MM.1S (cell line): ENCODE measurements at regions not wholly inside any gene's neighbourhood (a gene's known extent, or its start where the extent isn't known, plus 50 kb on each side); places are given as distances from the start of the nearest gene placed in this dataset.
A peak's percentile ranks its signal among the peaks of the same experiment; 100 is the strongest.

ENCODE experiments used
- DNase-seq: peaks from one replicate; pipeline ENCODE4 v3.0.0-alpha.2; 2015
- H2AFZ ChIP-seq: fragments of 300-600 bp; sonication (generic); 2 replicates; pipeline ENCODE4 v1.6.0; 2016; ENCODE audit warnings: antibody characterized with exemption, low read length
- H3F3A ChIP-seq: fragments of 300-600 bp; sonication (generic); 2 replicates; pipeline ENCODE4 v1.6.1; 2016; ENCODE audit warnings: mild to moderate bottlenecking, antibody characterized with exemption, low read length, moderate library complexity, mixed read lengths; ENCODE audit not compliant: insufficient read depth
- H3K27ac ChIP-seq: fragments of 300-600 bp; sonication (generic); 2 replicates; pipeline ENCODE4 v1.5.1; 2016; ENCODE audit warnings: mild to moderate bottlenecking, low read length
- H3K27me3 ChIP-seq: fragments of 300-600 bp; sonication (generic); replicated peaks from 2 replicates; pipeline ENCODE4 v1.6.0; 2016; ENCODE audit warnings: low read length; ENCODE audit not compliant: insufficient read depth
- H3K36me3 ChIP-seq: fragments of 300-600 bp; sonication (generic); replicated peaks from 2 replicates; pipeline ENCODE4 v1.6.1; 2016; ENCODE audit warnings: mild to moderate bottlenecking, low read length, mixed read lengths; ENCODE audit not compliant: insufficient read depth
- H3K4me1 ChIP-seq: fragments of 300-600 bp; sonication (generic); 2 replicates; pipeline ENCODE4 v1.6.1; 2016; ENCODE audit warnings: low read length, mixed read lengths
- H3K4me2 ChIP-seq: fragments of 300-600 bp; sonication (generic); 2 replicates; pipeline ENCODE4 v1.6.0; 2016; ENCODE audit warnings: low read depth, low read length
- H3K4me3 ChIP-seq: fragments of 300-600 bp; sonication (generic); 2 replicates; pipeline ENCODE4 v1.5.1; 2016; ENCODE audit warnings: low read length, mixed read lengths
- H3K79me2 ChIP-seq: fragments of 300-600 bp; sonication (generic); 2 replicates; pipeline ENCODE4 v1.6.1; 2016; ENCODE audit warnings: mixed run types, low read length, mixed read lengths
- H3K9ac ChIP-seq: fragments of 300-600 bp; sonication (generic); 2 replicates; pipeline ENCODE4 v1.6.1; 2016; ENCODE audit warnings: low read length, mixed read lengths
- H3K9me2 ChIP-seq: fragments of 300-600 bp; sonication (generic); replicated peaks from 2 replicates; pipeline ENCODE4 v1.6.1; 2016; ENCODE audit warnings: mild to moderate bottlenecking, low read length, mixed read lengths; ENCODE audit not compliant: insufficient read depth
- H3K9me3 ChIP-seq: fragments of 300-600 bp; sonication (generic); replicated peaks from 2 replicates; pipeline ENCODE4 v1.6.1; 2016; ENCODE audit warnings: mild to moderate bottlenecking, low read length, mixed read lengths; ENCODE audit not compliant: insufficient read depth
- H4K20me1 ChIP-seq: fragments of 300-600 bp; sonication (generic); 2 replicates; pipeline ENCODE4 v1.6.1; 2016; ENCODE audit warnings: mild to moderate bottlenecking, low read length, moderate library complexity, mixed read lengths; ENCODE audit not compliant: insufficient read depth
- EZH2 ChIP-seq: fragments of 300-600 bp; sonication (generic); optimal IDR thresholded peaks from 2 replicates; pipeline ENCODE3; 2017; ENCODE audit warnings: low read depth, mild to moderate bottlenecking, antibody characterized with exemption, low read length, mixed read lengths
- EZH2phosphoT487 ChIP-seq: fragments of 300-600 bp; sonication (generic); IDR thresholded peaks from 2 replicates; pipeline ENCODE4 v1.6.1; 2018; ENCODE audit warnings: antibody characterized with exemption, low read length
- TF ChIP-seq, protein P1 (sequence below): fragments of 300-600 bp; sonication (generic); IDR thresholded peaks from 2 replicates; pipeline ENCODE4 v1.5.1; 2016; ENCODE audit warnings: antibody characterized with exemption, low read length, mixed read lengths

DNA sequence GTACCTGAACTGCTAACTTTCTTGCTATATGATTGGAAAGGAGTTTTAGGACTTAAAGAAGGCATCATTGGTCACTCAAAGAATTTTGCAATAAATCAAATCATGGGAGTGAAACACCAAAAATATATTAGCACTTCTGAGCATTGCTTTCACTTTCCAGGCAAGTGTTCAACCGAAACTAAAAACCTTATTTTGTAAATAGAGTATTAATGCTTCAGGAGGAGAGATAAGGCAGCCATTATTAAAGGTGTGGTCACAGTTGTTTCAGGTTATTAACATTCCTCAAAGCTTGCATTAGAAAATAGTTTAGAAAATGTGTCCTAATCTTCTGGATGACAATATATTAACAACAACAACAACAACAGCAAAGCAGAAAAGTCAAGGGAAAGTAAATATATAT lies 92.3 kb upstream of the TLL1 start:
- H3K9ac ChIP-seq = no peak overlapping the region
- H3K4me3 ChIP-seq = no peak overlapping the region
- H3K27ac ChIP-seq = no peak overlapping the region
- DNase-seq = peak; percentile 12
- no peaks in the 10 kb centered on the region for H3K9me2 ChIP-seq
- H3K4me1 ChIP-seq = no peaks in the 10 kb centered on the region
- no peaks in the 10 kb centered on the region for H3F3A ChIP-seq
- no peak overlapping the region for H3K4me2 ChIP-seq
- no peaks in the 10 kb centered on the region for H3K9me3 ChIP-seq
- H3K36me3 ChIP-seq = no peaks in the 10 kb centered on the region
- no peaks in the 10 kb centered on the region for H3K27me3 ChIP-seq
- H3K79me2 ChIP-seq = no peaks in the 10 kb centered on the region
- no peak overlapping the region for H2AFZ ChIP-seq
- TF ChIP-seq EZH2phosphoT487 (no peak), EZH2 (no peak)
- TF ChIP-seq, protein P1, sequence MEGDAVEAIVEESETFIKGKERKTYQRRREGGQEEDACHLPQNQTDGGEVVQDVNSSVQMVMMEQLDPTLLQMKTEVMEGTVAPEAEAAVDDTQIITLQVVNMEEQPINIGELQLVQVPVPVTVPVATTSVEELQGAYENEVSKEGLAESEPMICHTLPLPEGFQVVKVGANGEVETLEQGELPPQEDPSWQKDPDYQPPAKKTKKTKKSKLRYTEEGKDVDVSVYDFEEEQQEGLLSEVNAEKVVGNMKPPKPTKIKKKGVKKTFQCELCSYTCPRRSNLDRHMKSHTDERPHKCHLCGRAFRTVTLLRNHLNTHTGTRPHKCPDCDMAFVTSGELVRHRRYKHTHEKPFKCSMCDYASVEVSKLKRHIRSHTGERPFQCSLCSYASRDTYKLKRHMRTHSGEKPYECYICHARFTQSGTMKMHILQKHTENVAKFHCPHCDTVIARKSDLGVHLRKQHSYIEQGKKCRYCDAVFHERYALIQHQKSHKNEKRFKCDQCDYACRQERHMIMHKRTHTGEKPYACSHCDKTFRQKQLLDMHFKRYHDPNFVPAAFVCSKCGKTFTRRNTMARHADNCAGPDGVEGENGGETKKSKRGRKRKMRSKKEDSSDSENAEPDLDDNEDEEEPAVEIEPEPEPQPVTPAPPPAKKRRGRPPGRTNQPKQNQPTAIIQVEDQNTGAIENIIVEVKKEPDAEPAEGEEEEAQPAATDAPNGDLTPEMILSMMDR = no peak
- H4K20me1 ChIP-seq = no peaks in the 10 kb centered on the region

DNA sequence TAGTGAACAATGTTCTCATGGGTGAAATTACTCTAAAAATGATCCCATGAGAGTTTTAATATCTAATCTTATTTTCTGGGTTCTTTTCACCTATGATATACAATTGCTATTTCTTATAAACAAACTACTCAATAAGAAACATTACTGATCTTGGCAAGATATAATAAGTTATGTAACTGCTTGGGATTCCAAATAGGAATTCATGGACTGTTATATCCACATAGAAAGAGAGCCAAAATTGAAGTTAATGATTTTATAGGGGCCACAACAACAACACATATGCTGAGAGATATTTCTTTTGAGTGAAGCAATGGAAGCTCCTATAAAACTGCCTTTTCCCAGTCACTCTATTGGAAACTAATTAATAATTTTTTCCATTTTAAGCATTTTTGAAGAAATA lies 90.4 kb upstream of the TLL1 start:
- Histone ChIP-seq H3K79me2 (no peaks in the 10 kb centered on the region), H3K4me3 (no peak overlapping the region), H3K36me3 (no peaks in the 10 kb centered on the region), H3K9ac (no peak overlapping the region), H3K27ac (no peak overlapping the region), H3K4me1 (0 out of 2 replicates have a peak, but pooled peaks cover 4% of the 10 kb centered on the region), H3K9me3 (no peaks in the 10 kb centered on the region), H3F3A (no peaks in the 10 kb centered on the region), H2AFZ (no peak overlapping the region), H4K20me1 (no peaks in the 10 kb centered on the region), H3K27me3 (no peaks in the 10 kb centered on the region), H3K9me2 (no peaks in the 10 kb centered on the region), H3K4me2 (no peak overlapping the region)
- no peak for DNase-seq
- TF ChIP-seq EZH2 (no peak), EZH2phosphoT487 (no peak)
- TF ChIP-seq, protein P1 = no peak

DNA sequence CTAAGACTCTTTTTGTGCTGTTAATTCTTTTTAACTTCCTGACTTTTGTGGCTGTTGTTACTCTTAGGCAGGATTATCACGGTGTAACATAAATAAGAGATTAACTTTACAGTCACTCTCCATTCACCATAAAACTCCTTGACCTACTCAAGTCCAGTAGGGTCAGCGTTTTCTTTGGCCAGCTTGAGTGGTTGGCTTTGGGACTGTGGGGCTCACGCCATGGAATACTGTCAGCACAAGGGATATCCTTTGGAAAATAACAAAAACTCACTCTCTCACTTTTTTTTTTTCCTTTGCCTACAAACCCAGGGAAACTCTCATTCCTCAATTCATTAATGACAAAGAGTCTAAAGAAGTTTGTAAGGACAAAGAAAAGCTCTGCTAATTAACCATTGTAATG lies 89.4 kb upstream of the TLL1 start:
- no peak overlapping the region for H3K9ac ChIP-seq
- TF ChIP-seq, protein P1 = no peak
- TF ChIP-seq EZH2phosphoT487 (no peak), EZH2 (no peak)
- no peak overlapping the region for H2AFZ ChIP-seq
- H3K27ac ChIP-seq = no peak overlapping the region
- no peak overlapping the region for H3K4me3 ChIP-seq
- H4K20me1 ChIP-seq = no peaks in the 10 kb centered on the region
- 0 out of 2 replicates have a peak, but pooled peaks cover 4% of the 10 kb centered on the region for H3K4me1 ChIP-seq
- no peaks in the 10 kb centered on the region for H3K9me2 ChIP-seq
- no peaks in the 10 kb centered on the region for H3K79me2 ChIP-seq
- H3F3A ChIP-seq = no peaks in the 10 kb centered on the region
- no peaks in the 10 kb centered on the region for H3K27me3 ChIP-seq
- no peaks in the 10 kb centered on the region for H3K9me3 ChIP-seq
- H3K36me3 ChIP-seq = no peaks in the 10 kb centered on the region
- no peak overlapping the region for H3K4me2 ChIP-seq
- DNase-seq = no peak
